ENCODE measurements at regions not wholly inside any gene's neighbourhood (a gene's known extent, or its start where the extent isn't known, plus 50 kb on each side); places are given as distances from the start of the nearest gene placed in this dataset.
"Not testable (repeated sequence)": the region's sequence is repeated elsewhere in the genome, so short reads cannot be mapped to it uniquely, and the experiment has no call there.

DNA sequence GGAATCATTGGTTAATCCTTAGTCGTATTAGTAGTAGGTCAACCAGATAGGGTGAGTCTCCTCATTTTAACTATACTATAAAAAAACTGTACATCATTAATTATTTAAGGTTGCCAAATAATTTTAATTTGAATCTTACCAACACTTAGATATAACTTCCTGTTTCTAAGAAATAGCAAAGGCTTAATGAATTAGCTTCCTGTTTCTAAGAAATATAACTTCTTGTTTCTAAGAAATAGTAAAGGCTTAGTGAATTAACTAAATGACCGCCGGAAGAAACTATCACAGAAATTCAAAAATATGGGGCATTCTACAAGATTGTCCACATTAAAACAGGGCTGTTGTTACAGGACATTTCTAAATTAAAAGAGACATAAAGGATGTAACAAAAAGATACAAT, 392.9 kb upstream of the FOXG1 start:
- TF ChIP-seq, protein P1, sequence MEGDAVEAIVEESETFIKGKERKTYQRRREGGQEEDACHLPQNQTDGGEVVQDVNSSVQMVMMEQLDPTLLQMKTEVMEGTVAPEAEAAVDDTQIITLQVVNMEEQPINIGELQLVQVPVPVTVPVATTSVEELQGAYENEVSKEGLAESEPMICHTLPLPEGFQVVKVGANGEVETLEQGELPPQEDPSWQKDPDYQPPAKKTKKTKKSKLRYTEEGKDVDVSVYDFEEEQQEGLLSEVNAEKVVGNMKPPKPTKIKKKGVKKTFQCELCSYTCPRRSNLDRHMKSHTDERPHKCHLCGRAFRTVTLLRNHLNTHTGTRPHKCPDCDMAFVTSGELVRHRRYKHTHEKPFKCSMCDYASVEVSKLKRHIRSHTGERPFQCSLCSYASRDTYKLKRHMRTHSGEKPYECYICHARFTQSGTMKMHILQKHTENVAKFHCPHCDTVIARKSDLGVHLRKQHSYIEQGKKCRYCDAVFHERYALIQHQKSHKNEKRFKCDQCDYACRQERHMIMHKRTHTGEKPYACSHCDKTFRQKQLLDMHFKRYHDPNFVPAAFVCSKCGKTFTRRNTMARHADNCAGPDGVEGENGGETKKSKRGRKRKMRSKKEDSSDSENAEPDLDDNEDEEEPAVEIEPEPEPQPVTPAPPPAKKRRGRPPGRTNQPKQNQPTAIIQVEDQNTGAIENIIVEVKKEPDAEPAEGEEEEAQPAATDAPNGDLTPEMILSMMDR (IDR thresholded peaks at IDR 0.05; ENCODE audit: poor library complexity, severe bottlenecking) = no peak
- H3K36me3 ChIP-seq (ENCODE audit: low read depth) = no peaks in the 10 kb centered on the region
- peaks cover 3% of the 10 kb centered on the region for H3K4me1 ChIP-seq (ENCODE audit: insufficient read depth, poor library complexity, severe bottlenecking)
- ATAC-seq (ENCODE audit: low read depth) (no peak), DNase-seq (ENCODE audit: low spot score) (no peak)
- H3K9me3 ChIP-seq (ENCODE audit: severe bottlenecking) = no peaks in the 10 kb centered on the region
- no peak overlapping the region for H3K4me3 ChIP-seq (ENCODE audit: severe bottlenecking)
- H3K27me3 ChIP-seq (ENCODE audit: insufficient read depth, poor library complexity, severe bottlenecking) = no peaks in the 10 kb centered on the region
- no peak overlapping the region for H3K27ac ChIP-seq (ENCODE audit: poor library complexity, severe bottlenecking)

DNA sequence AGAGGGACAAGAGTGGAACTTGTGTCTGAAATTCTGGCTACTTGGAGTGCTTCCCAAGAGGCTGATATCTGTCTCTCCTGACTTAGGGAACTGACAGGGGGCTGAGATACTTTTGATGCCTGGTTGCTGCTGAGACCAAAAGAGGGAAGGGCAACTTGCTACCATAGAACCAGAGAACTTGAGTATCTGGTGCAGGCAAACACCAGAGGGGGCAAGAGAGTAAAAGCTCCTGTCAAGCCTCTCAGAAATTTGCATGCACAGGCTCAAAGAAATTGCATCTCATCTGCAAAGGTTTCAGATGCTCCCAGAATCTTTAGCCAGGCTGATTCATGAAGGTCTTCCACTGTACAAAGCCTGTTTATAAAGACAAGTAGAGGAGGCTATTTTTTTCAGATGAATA, 391.3 kb upstream of the FOXG1 start:
- DNase-seq (ENCODE audit: low spot score) (no peak), ATAC-seq (ENCODE audit: low read depth) (0 out of 3 replicates have a peak, but pooled peaks have one; percentile 44)
- H3K4me3 ChIP-seq (ENCODE audit: severe bottlenecking) = no peak overlapping the region
- H3K4me1 ChIP-seq (ENCODE audit: insufficient read depth, poor library complexity, severe bottlenecking) = peaks cover 3% of the 10 kb centered on the region
- H3K27me3 ChIP-seq (ENCODE audit: insufficient read depth, poor library complexity, severe bottlenecking) = no peaks in the 10 kb centered on the region
- H3K36me3 ChIP-seq (ENCODE audit: low read depth) = no peaks in the 10 kb centered on the region
- TF ChIP-seq, protein P1 (IDR thresholded peaks at IDR 0.05; ENCODE audit: poor library complexity, severe bottlenecking) = peak; percentile 70
- H3K9me3 ChIP-seq (ENCODE audit: severe bottlenecking) = no peaks in the 10 kb centered on the region
- no peak overlapping the region for H3K27ac ChIP-seq (ENCODE audit: poor library complexity, severe bottlenecking)

DNA sequence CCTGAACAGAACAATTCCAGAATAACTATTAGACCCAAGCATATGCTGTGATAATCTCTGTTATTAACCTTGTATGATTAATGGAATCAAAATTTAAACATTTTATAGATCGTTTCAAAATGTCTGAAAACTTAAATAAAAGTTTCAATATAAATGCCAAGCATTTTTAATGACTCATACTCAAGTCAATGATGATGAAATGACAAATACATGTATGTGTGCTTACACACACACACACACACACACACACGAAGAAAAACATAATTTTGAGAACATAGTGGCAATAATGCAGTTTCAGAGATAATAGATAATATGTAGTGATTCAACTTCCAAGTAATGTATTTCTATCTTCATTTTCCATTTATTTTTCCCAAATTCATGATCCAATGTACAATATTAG, 384.9 kb upstream of the FOXG1 start:
- H3K9me3 ChIP-seq (ENCODE audit: severe bottlenecking) = no peaks in the 10 kb centered on the region
- DNase-seq (ENCODE audit: low spot score) (no peak), ATAC-seq (ENCODE audit: low read depth) (no peak; the same call in 2 of the 3 replicates)
- no peaks in the 10 kb centered on the region for H3K27me3 ChIP-seq (ENCODE audit: insufficient read depth, poor library complexity, severe bottlenecking)
- H3K4me1 ChIP-seq (ENCODE audit: insufficient read depth, poor library complexity, severe bottlenecking) = peaks cover 46% of the 10 kb centered on the region
- peak overlapping the region; percentile 99 for H3K27ac ChIP-seq (ENCODE audit: poor library complexity, severe bottlenecking)
- TF ChIP-seq, protein P1 (IDR thresholded peaks at IDR 0.05; ENCODE audit: poor library complexity, severe bottlenecking) = no peak
- no peak overlapping the region for H3K4me3 ChIP-seq (ENCODE audit: severe bottlenecking)
- no peaks in the 10 kb centered on the region for H3K36me3 ChIP-seq (ENCODE audit: low read depth)

DNA sequence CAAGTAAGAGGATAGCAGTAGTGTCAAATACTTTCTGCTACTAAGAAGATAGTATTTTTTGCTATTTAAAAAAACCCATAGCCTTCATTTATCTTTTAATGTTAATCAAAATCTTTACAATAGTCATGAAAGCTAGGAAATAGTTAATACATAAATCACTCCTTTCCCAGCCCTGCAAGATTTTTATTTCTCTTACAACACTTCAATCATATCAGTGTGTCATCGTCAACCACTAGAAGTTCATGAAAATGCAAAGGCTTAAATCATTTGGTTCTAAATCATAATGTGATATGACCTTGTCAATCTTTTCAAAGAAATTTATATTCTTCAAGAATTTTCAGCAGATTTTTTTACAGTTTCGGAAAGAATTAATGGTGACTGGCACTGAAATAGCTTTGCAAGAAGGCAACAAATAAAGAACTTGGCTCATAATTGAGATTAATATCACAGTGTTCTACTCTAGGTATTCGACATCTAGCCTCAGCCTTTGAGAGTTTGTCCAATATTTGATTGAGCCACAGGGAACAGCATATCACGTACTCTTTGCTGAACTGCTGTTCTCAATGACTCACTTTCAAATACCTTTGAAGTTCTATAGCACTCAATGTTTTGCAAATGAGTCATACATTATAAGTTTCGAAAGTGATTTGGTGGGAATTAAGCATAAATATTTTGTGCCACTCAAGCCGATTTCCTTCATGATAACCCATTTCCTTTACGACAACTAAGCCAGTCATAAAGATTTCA, 384.0 kb upstream of the FOXG1 start:
- H3K27ac ChIP-seq (ENCODE audit: poor library complexity, severe bottlenecking) = peak overlapping the region; percentile 99
- peak; percentile 100 for ATAC-seq (ENCODE audit: low read depth)
- H3K27me3 ChIP-seq (ENCODE audit: insufficient read depth, poor library complexity, severe bottlenecking) = no peaks in the 10 kb centered on the region
- H3K4me3 ChIP-seq (ENCODE audit: severe bottlenecking) = no peak overlapping the region
- DNase-seq (ENCODE audit: low spot score) = no peak
- H3K4me1 ChIP-seq (ENCODE audit: insufficient read depth, poor library complexity, severe bottlenecking) = peaks cover 46% of the 10 kb centered on the region
- no peaks in the 10 kb centered on the region for H3K36me3 ChIP-seq (ENCODE audit: low read depth)
- TF ChIP-seq, protein P1 (IDR thresholded peaks at IDR 0.05; ENCODE audit: poor library complexity, severe bottlenecking) = no peak
- no peaks in the 10 kb centered on the region for H3K9me3 ChIP-seq (ENCODE audit: severe bottlenecking)

DNA sequence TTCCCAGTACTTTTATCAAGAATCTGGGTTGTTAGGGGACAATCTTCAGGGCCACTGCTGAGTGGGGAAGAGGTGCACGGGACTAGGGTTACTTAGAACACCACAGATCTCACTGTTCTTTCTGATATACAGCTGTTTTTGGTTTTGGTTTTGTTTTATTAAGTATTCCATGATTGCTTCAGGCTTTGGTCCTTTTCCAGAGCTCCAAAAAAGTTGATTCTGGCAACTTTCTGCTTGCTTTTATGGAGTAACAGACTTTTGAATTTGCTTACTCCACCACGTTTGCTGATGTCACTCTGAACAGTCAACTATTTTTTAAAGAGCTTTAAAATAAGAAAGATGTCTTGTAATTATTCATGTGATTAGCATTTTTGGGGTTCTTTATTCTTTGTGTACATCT, 368.1 kb upstream of the FOXG1 start:
- TF ChIP-seq, protein P1 (IDR thresholded peaks at IDR 0.05; ENCODE audit: poor library complexity, severe bottlenecking) = no peak
- Histone ChIP-seq H3K27ac (ENCODE audit: poor library complexity, severe bottlenecking) (no peak overlapping the region), H3K27me3 (ENCODE audit: insufficient read depth, poor library complexity, severe bottlenecking) (no peaks in the 10 kb centered on the region), H3K4me1 (ENCODE audit: insufficient read depth, poor library complexity, severe bottlenecking) (no peaks in the 10 kb centered on the region), H3K4me3 (ENCODE audit: severe bottlenecking) (no peak overlapping the region), H3K36me3 (ENCODE audit: low read depth) (no peaks in the 10 kb centered on the region), H3K9me3 (ENCODE audit: severe bottlenecking) (peaks cover 4% of the 10 kb centered on the region)
- DNase-seq (ENCODE audit: low spot score) = no peak
- no peak for ATAC-seq (ENCODE audit: low read depth)

DNA sequence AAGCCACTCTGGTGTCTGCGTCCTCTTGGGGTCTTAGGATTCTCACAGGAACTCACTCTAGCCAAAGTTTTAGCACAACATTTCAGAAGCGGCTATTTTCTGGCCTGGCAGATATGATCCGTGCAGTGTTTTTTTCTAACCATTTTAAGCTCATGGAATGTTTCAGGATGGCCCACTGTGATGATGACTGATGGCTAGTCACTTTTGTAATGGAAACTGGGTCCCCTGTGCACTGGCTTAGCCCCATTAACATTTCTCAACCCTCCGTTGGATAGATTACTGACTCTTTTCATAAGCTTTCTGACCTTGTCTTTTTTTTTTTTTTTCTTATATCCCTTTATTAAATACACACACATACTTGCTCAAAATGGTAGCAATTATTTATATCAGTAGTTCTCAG, 364.9 kb upstream of the FOXG1 start:
- ATAC-seq (ENCODE audit: low read depth); H3K27ac ChIP-seq (ENCODE audit: poor library complexity, severe bottlenecking); H3K4me3 ChIP-seq (ENCODE audit: severe bottlenecking): not testable (repeated sequence)

More for the DNA sequence above, 364.9 kb upstream of the FOXG1 start:
- H3K36me3 ChIP-seq (ENCODE audit: low read depth); H3K4me1 ChIP-seq (ENCODE audit: insufficient read depth, poor library complexity, severe bottlenecking); H3K9me3 ChIP-seq (ENCODE audit: severe bottlenecking); H3K27me3 ChIP-seq (ENCODE audit: insufficient read depth, poor library complexity, severe bottlenecking); DNase-seq (ENCODE audit: low spot score): not testable (repeated sequence)
